Type B pancreatic cell (in vitro differentiated cells): ENCODE measurements at regions not wholly inside any gene's neighbourhood (a gene's known extent, or its start where the extent isn't known, plus 50 kb on each side); places are given as distances from the start of the nearest gene placed in this dataset.

Source experiments
- DNase-seq: peaks from one replicate; pipeline ENCODE4 v3.0.0; 2021; ENCODE audit warnings: mixed read lengths; ENCODE audit not compliant: unreplicated experiment; ENCODE audit errors: extremely low spot score
- H3K27ac Mint-ChIP-seq: 2 replicates; pipeline ENCODE4 v1.8.0; 2021; ENCODE audit warnings: mild to moderate bottlenecking, mixed read lengths
- H3K27me3 Mint-ChIP-seq: 2 replicates; pipeline ENCODE4 v1.8.0; 2021; ENCODE audit warnings: mixed read lengths
- H3K36me3 Mint-ChIP-seq: 2 replicates; pipeline ENCODE4 v1.8.0; 2021; ENCODE audit warnings: mixed read lengths
- H3K4me1 Mint-ChIP-seq: one replicate; pipeline ENCODE4 v1.8.0; 2021; ENCODE audit warnings: mixed read lengths; ENCODE audit not compliant: unreplicated experiment
- H3K4me3 Mint-ChIP-seq: 2 replicates; pipeline ENCODE4 v1.8.0; 2021; ENCODE audit warnings: mild to moderate bottlenecking, mixed read lengths
- H3K9me3 Mint-ChIP-seq: 2 replicates; pipeline ENCODE4 v1.8.0; 2021; ENCODE audit warnings: mixed read lengths
- TF ChIP-seq, protein P1 (sequence below): fragments of 200-600 bp; sonication (generic); conservative IDR thresholded peaks from 2 replicates; pipeline ENCODE4 v1.5.0; 2021; ENCODE audit warnings: antibody characterized with exemption, mild to moderate bottlenecking

DNA sequence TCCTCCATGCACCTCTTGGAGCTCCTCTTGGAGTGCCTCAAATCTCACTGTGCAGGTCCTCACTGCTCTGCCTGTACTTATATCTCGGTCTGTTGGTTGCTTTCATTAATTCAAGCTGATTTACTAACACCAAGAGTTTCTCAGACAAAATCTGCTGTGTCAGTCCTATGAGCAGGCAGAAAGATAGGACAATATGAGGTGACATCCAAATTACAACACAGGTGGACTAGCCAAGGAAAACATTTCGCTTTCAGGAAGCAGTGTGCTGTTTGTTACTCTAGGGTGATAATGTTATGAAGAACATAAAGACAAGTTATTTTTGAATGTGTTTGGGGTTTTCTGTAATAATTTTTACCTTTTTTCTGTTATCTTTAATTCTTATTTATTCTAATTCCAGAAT, 264.1 kb upstream of the ANKH start:
- H3K27ac Mint-ChIP-seq = no peak overlapping the region
- TF ChIP-seq, protein P1, sequence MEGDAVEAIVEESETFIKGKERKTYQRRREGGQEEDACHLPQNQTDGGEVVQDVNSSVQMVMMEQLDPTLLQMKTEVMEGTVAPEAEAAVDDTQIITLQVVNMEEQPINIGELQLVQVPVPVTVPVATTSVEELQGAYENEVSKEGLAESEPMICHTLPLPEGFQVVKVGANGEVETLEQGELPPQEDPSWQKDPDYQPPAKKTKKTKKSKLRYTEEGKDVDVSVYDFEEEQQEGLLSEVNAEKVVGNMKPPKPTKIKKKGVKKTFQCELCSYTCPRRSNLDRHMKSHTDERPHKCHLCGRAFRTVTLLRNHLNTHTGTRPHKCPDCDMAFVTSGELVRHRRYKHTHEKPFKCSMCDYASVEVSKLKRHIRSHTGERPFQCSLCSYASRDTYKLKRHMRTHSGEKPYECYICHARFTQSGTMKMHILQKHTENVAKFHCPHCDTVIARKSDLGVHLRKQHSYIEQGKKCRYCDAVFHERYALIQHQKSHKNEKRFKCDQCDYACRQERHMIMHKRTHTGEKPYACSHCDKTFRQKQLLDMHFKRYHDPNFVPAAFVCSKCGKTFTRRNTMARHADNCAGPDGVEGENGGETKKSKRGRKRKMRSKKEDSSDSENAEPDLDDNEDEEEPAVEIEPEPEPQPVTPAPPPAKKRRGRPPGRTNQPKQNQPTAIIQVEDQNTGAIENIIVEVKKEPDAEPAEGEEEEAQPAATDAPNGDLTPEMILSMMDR = no peak
- H3K36me3 Mint-ChIP-seq = no peaks in the 10 kb centered on the region
- H3K4me3 Mint-ChIP-seq = no peak overlapping the region
- DNase-seq = no peak
- H3K4me1 Mint-ChIP-seq = no peaks in the 10 kb centered on the region
- no peaks in the 10 kb centered on the region for H3K9me3 Mint-ChIP-seq
- peaks cover 9% of the 10 kb centered on the region for H3K27me3 Mint-ChIP-seq

DNA sequence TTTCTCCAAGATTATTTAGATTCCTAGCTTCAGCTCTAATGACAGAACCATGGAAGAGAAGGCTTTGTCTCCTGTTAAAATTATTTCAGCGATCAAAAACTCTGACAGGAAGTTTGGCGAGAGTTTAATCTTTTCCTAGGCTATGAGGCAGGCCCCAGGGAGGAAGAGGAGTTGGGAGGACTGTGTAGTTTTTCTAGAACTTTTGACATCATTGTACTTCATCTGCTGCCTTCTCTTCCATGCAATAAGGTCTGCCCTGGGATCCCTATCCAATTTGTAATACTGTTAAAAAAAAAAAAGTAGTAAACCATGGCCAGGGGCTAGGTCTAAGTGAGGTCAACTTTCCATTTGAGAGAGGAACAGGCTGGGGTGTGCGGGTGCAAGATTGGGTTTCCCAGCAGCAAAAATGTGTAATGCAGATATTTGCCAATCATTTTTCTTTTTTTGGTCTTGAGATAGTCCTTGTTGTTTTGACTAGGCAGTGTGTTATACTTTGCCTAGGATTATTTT, 261.9 kb upstream of the ANKH start:
- H3K4me3 Mint-ChIP-seq = no peak overlapping the region
- H3K36me3 Mint-ChIP-seq = no peaks in the 10 kb centered on the region
- H3K27me3 Mint-ChIP-seq = no peaks in the 10 kb centered on the region
- TF ChIP-seq, protein P1 = no peak
- no peaks in the 10 kb centered on the region for H3K9me3 Mint-ChIP-seq
- H3K4me1 Mint-ChIP-seq = no peaks in the 10 kb centered on the region
- H3K27ac Mint-ChIP-seq = no peak overlapping the region
- DNase-seq = no peak

DNA sequence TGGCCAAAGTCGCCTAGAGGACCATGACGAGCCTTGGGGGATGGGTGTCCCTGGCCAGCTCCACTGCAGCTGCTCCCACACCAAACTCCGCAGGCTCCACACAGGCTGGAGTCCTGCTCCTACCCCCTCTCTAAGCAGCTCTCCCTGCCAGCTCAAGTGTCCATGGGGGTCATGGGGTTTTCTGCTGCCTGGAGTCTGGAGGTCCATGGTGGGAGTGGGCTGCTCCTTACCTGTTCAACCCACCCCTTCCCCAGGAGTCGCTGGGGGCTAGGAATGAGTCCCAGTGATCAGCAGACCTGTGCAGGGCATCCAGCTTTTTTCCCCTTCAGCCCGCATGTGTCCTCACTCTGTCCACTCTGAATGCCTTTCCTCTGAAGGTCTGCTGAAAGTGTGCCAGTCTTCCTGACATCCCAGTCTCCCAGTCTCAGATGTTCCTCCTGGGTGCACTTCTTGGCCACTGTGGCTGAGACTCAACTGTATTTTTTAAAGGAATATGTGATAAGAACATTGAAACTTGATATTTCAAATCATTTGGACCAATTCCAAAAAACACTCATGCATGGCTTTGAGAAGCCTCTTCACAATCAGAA, 261.3 kb upstream of the ANKH start:
- Mint-ChIP-seq H3K27ac (no peak overlapping the region), H3K4me3 (no peak overlapping the region), H3K36me3 (no peaks in the 10 kb centered on the region), H3K9me3 (no peaks in the 10 kb centered on the region), H3K4me1 (no peaks in the 10 kb centered on the region), H3K27me3 (no peaks in the 10 kb centered on the region)
- DNase-seq = no peak
- TF ChIP-seq, protein P1 = no peak

DNA sequence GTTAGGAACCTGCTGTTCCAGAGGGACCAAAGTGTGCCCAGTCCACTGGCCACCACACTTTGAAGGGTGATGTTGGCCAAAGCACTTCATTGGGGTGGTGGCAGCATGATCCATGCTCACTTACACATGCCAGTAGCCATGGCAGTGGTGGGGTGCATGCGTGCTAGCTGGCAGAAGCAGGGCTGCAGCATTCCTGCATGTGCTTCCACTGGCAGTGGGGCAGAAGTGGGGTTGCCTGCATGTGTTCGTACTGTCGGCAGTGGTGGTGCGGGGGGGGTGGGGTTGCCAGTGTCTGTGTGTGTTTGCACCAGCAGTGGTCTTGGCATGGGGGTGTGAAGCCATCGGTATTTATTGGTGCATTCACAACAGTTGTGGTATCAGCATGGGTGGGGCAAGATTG, 260.3 kb upstream of the ANKH start:
- no peak overlapping the region for H3K4me3 Mint-ChIP-seq
- H3K27me3 Mint-ChIP-seq = no peaks in the 10 kb centered on the region
- DNase-seq = no peak
- no peaks in the 10 kb centered on the region for H3K36me3 Mint-ChIP-seq
- no peaks in the 10 kb centered on the region for H3K4me1 Mint-ChIP-seq
- TF ChIP-seq, protein P1 = no peak
- no peak overlapping the region for H3K27ac Mint-ChIP-seq
- H3K9me3 Mint-ChIP-seq = no peaks in the 10 kb centered on the region

DNA sequence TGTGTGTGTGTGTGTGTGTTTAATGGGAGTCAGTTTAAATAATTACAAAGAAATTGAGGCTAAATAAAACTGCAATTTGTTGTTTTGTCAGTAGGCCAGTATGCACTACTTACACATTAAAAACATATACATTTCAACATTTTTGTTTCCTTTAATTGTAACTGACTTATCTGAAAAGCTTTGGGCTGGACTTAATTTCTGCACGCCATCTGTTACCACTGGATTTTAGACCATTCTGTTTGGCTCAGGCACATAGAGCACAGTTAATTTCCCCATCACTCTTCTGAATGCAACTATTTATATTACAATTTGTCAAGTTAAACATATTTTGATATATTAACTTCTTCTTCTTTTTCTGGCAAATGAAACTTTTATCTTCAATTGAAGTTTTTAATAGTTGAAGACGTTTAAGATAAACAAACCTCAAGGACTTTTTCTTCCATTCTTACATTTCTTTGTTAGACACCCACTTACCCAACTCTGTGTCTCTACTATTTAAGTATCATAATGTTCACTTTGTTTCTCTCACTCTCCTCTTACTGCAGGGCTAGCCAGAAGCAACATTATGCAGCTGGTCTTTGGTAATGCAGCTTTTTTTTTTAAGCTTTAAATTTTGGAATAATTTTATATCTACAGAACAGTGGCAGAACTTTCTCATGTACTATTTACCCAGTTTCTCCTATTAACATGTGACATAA, 253.4 kb upstream of the ANKH start:
- Mint-ChIP-seq H3K9me3 (peaks cover 9% of the 10 kb centered on the region), H3K4me1 (no peaks in the 10 kb centered on the region), H3K4me3 (no peak overlapping the region), H3K27me3 (no peaks in the 10 kb centered on the region), H3K36me3 (no peaks in the 10 kb centered on the region), H3K27ac (no peak overlapping the region)
- TF ChIP-seq, protein P1 = no peak
- no peak for DNase-seq
